ENCODE measurements at regions not wholly inside any gene's neighbourhood (a gene's known extent, or its start where the extent isn't known, plus 50 kb on each side); places are given as distances from the start of the nearest gene placed in this dataset.

- 91 to 95% methylated on average over 12 of the region's 12 CpGs for WGBS, 2 donors
- no peaks in the 10 kb centered on the region for H3K27me3 ChIP-seq
- TF ChIP-seq CTCF (IDR thresholded peaks at IDR 0.05) (no peak), POLR2A (IDR thresholded peaks at IDR 0.05) (no peak)
- H3K27ac ChIP-seq: no peak overlapping the region
- no peak for DNase-seq
- H3K9me3 ChIP-seq: no peaks in the 10 kb centered on the region
- intact Hi-C loops (cut with DNase I; ENCODE audit: low total_unique reads): no loop called here
- H3K36me3 ChIP-seq (ENCODE audit: low read depth, missing control alignments): no peaks in the 10 kb centered on the region
- H3K4me3 ChIP-seq: no peak overlapping the region
- no peaks in the 10 kb centered on the region for H3K4me1 ChIP-seq
Measured at GRCh38 chr10:131698986-131699385, 201.8 kb upstream of the PPP2R2D start.

GRCh38 chr10:131700032-131700431, 200.8 kb upstream of the PPP2R2D start:
- no peaks in the 10 kb centered on the region for H3K36me3 ChIP-seq (ENCODE audit: low read depth, missing control alignments)
- intact Hi-C loops (cut with DNase I; ENCODE audit: low total_unique reads): no loop called here
- H3K4me1 ChIP-seq: no peaks in the 10 kb centered on the region
- no peaks in the 10 kb centered on the region for H3K27me3 ChIP-seq
- DNase-seq: no peak
- no peaks in the 10 kb centered on the region for H3K9me3 ChIP-seq
- TF ChIP-seq CTCF (IDR thresholded peaks at IDR 0.05) (no peak), POLR2A (IDR thresholded peaks at IDR 0.05) (no peak)
- no peak overlapping the region for H3K4me3 ChIP-seq
- no peak overlapping the region for H3K27ac ChIP-seq
- WGBS, 2 donors: 86 to 96% methylated on average over 5 to 7 of the region's 7 CpGs

- H3K9me3 ChIP-seq: no peaks in the 10 kb centered on the region
- intact Hi-C loops (cut with DNase I; ENCODE audit: low total_unique reads): no loop called here
- DNase-seq: no peak
- no peak overlapping the region for H3K4me3 ChIP-seq
- no peaks in the 10 kb centered on the region for H3K27me3 ChIP-seq
- no peak for TF ChIP-seq CTCF (IDR thresholded peaks at IDR 0.05)
- no peak for TF ChIP-seq POLR2A (IDR thresholded peaks at IDR 0.05)
- H3K27ac ChIP-seq: no peak overlapping the region
- WGBS, 2 donors: 63 to 76% methylated on average over 5 to 10 of the region's 10 CpGs
- no peaks in the 10 kb centered on the region for H3K36me3 ChIP-seq (ENCODE audit: low read depth, missing control alignments)
- H3K4me1 ChIP-seq: no peaks in the 10 kb centered on the region
Measured at GRCh38 chr10:131700506-131700905, 200.3 kb upstream of the PPP2R2D start.

GRCh38 chr10:131701131-131701947, 199.5 kb upstream of the PPP2R2D start:
- Histone ChIP-seq H3K4me3 (no peak overlapping the region), H3K4me1 (no peaks in the 10 kb centered on the region), H3K9me3 (no peaks in the 10 kb centered on the region), H3K27me3 (no peaks in the 10 kb centered on the region), H3K36me3 (ENCODE audit: low read depth, missing control alignments) (no peaks in the 10 kb centered on the region), H3K27ac (no peak overlapping the region)
- TF ChIP-seq CTCF (IDR thresholded peaks at IDR 0.05): no peak
- no peak for TF ChIP-seq POLR2A (IDR thresholded peaks at IDR 0.05)
- 86 to 90% methylated on average over 15 of the region's 15 CpGs for WGBS, 2 donors
- intact Hi-C loops (cut with DNase I; ENCODE audit: low total_unique reads): no loop called here
- no peak for DNase-seq

Data from testis (tissue), 2 donors.